NCI-H1436 (cell line): ENCODE measurements at regions not wholly inside any gene's neighbourhood (a gene's known extent, or its start where the extent isn't known, plus 50 kb on each side); places are given as distances from the start of the nearest gene placed in this dataset.

ENCODE experiments used
- DNase-seq: peaks from one replicate; lab custom pipeline; 2025; lab: John Stamatoyannopoulos, UW

GRCh38 chr13:111413407-111414187 is 93.2 kb downstream of the TEX29 start:
- DNase-seq: no peak

- DNase-seq: no peak
Observed at GRCh38 chr13:111414341-111414740, 93.9 kb downstream of the TEX29 start.

GRCh38 chr13:111415246-111415645 is 94.8 kb downstream of the TEX29 start:
- no peak for DNase-seq

GRCh38 chr13:111415765-111416164 is 95.3 kb downstream of the TEX29 start:
- no peak for DNase-seq

- DNase-seq: no peak
Observed at GRCh38 chr13:111418101-111418500, 97.7 kb downstream of the TEX29 start.

DNA sequence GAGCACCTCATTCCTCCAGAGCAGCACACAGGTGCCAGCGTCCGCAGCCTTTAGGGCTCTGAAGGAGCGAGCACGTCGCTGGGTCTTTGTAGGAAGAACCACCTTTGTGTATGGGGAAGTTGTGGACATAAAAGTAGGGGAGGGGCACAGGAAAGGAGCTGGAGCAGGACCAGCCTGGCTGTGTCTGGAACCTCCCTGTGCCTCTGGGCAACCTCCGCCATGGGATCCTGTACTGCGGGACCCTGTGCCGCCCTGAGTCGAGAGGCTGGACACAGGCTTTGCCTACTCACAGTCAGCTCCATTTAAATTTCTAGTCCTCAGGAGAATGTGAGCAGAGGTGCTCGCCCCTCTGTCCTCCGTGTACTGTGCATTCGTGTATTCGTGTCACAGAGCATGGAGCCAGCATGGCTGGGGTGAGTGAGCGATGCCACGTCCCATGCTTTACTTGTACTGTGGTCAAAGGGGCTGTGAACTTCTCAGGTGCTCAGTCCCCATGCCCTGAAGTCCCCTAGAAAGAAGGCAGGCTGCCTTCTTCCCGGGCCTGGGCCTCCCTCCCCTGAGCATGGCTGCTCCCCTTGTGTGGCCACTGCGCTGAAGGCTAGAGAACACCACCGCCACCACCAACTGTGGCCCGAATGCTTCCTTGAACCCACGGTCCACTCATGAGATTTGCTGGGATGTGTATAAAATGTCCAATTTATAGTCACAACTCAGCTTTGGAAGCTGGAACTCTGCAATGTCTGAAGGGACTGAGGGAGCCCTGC is 99.9 kb downstream of the TEX29 start:
- DNase-seq: no peak

GRCh38 chr13:111421216-111421615 is 100.8 kb downstream of the TEX29 start:
- DNase-seq: no peak

DNA sequence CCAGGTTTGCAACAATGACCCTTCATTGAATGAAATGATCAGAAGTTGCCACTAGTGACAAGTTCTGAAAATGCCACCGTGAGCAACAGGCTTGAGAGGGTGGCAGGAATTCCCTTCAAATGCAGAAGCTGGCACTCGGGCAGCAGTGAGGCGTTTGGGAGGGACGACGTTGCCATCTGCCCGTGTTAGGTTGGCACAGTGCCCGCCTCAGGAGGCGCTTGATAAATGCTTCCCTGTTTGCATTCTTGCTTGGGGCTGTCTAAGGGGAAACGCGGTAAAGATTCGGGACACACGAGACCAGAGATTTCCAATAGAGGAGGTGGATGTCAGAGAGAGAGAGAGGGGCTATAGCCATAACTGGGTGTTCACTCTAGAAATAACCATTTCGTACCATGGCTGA is 101.9 kb downstream of the TEX29 start:
- no peak for DNase-seq

GRCh38 chr13:111423168-111423785 is 102.8 kb downstream of the TEX29 start:
- no peak for DNase-seq

GRCh38 chr13:111424134-111424533 is 103.7 kb downstream of the TEX29 start:
- DNase-seq: no peak

DNA sequence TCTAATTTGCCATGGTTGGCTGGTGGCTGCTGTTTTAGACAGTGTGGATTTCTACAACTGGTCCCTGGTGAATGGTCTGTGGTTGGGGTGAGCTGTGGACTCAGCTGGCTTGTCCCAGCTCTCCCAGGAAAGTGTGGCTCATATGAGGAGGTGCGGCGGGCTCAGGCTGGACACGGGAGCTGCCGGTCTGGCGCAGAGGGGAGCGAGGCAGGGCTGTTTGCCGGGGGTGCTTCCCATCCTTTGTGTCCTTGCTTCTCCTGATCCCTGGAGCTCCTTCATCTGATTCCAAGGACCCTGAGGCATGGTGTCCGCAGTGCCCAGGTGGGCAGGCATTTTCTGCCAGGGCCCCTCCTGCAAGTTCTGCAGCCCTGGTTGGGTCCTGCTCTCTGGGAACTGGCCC is 104.9 kb downstream of the TEX29 start:
- DNase-seq: no peak

- DNase-seq: peak; percentile 61
Observed at GRCh38 chr13:111429064-111429558, 108.7 kb downstream of the TEX29 start.

DNA sequence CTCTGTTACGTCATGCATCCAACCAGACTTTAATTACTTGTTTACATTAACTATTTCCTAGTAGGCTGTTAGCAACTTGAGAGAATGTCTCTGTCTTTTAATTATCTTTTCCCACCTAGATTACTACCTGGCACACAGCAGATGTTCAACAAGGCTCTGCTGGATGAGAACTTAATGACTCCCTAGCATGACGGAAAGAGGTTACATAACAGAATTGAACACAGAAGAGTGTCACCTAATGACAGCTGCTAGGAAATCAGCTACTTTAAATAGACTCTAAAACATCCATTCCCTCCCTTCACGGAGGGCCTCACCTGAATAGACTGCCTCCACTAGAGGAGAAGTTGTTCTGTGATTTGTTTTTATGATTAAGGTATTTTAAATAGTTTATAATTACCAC is 110.8 kb downstream of the TEX29 start:
- peak; percentile 84 for DNase-seq

DNA sequence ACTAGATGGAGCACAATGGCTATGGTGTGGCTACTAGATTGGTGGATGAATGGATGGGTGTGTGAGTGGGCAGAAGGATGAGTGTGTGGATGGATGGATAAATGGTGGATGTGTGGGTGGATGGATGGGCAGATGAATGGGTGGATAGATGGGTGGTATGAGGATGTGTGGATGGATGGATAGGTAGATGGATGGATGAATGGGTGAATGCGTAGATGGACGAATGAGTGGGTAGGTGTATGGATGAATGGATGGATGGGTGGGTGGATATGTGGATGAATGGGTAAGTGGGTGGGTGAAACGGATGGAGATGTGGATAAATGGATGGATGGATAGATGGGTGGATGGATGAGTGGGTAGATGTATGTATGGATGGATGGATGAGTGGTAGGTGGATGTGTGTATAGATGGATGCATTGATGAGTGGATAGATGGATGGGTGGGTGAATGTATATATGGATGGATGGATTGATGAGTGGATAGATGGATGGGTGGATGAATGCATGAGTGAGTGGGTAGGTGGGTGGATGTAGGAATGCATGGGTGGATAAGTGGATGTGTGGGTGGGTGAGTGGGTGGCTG is 114.2 kb downstream of the TEX29 start:
- DNase-seq: no peak

- DNase-seq: no peak
Observed at GRCh38 chr13:111436446-111436845, 116.0 kb downstream of the TEX29 start.

DNA sequence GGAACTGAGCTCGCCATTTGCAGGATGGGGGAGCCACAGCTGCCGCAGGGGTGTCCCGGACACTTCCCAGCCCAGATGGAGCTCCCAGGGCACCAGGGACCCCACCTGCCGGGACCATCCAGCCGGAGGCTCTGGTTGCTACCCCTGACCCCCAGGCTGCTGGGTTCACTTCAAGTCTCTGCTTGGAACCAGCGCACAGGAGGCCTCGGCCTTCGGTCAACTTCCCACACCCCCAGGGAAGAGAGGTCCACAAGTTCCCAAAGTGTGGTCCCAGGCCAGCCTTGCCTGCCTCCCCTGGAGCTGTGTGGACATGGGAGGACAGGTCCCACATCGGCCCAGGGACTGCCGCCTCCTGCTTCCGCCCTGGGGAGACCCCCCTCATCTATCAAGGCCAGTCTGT is 117.0 kb downstream of the TEX29 start:
- no peak for DNase-seq

GRCh38 chr13:111437856-111438547 is 117.6 kb downstream of the TEX29 start:
- DNase-seq: no peak

- DNase-seq: peak; percentile 23
Observed at GRCh38 chr13:111440492-111440891, 120.0 kb downstream of the TEX29 start.

GRCh38 chr13:111443981-111444380 is 123.5 kb downstream of the TEX29 start:
- DNase-seq: no peak

DNA sequence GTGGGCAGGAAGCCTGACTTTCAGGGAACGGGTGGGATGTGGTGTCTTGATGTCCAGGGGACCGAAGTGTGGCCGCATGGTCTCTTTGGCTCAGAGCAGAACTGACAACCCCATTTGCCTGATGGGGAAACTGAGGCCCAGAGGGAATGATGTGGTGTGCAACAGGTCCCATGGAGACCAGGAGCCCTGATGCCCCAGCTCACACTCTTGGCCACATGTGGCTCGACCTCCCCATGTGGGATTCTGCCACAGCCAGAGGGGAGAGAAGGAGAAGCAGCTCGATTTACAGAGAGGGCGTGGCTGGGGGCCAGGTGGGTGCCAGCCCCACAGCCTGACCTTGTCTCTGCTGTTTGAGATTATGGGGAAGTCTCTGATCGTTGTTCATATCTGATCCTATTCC is 128.1 kb downstream of the TEX29 start:
- DNase-seq: no peak

DNA sequence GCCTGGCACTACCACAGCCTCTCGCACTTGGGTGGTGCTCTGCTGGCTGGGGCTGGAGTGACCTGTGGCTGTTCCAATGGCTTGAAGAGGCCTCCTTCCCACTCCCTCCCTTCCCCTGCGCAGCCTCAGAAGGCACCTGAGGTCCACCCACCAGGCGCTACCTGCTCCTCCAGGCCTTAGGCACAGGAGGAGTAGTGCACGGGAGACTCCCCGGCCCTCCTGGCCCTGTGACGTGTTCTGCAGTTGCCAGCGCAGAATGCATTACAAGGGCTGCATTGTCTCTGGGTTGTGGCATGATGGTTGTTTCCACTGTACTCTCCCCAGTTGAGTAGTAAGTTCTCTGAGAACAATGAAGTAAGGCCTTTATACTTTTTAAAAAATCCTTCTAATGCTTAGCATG is 128.6 kb downstream of the TEX29 start:
- no peak for DNase-seq

- DNase-seq: no peak
Observed at GRCh38 chr13:111451402-111451801, 131.0 kb downstream of the TEX29 start.
